ENCODE measurements at regions not wholly inside any gene's neighbourhood (a gene's known extent, or its start where the extent isn't known, plus 50 kb on each side); places are given as distances from the start of the nearest gene placed in this dataset.

- TF ChIP-seq CTCF (IDR thresholded peaks at IDR 0.05; ENCODE audit: low read length) (no peak), EZH2 (IDR thresholded peaks at IDR 0.05; ENCODE audit: borderline replicate concordance, low read length) (no peak)
These were observed 700.5 kb upstream of the CELF2 start for GRCh38 chr10:10317151-10317550.
